ENCODE measurements at regions not wholly inside any gene's neighbourhood (a gene's known extent, or its start where the extent isn't known, plus 50 kb on each side); places are given as distances from the start of the nearest gene placed in this dataset.

- DNase-seq (ENCODE audit: low spot score) (no peak), ATAC-seq (no peak)
- Histone ChIP-seq H3K4me3 (no peak overlapping the region), H3K9me2 (ENCODE audit: insufficient read depth) (no peaks in the 10 kb centered on the region), H3K36me3 (ENCODE audit: insufficient read depth) (0 out of 2 replicates have a peak, but pooled peaks cover 9% of the 10 kb centered on the region), H3K4me1 (ENCODE audit: insufficient read depth) (no peaks in the 10 kb centered on the region), H2AFZ (no peak overlapping the region), H3K27me3 (ENCODE audit: insufficient read depth) (no peaks in the 10 kb centered on the region), H4K20me1 (replicated peaks; ENCODE audit: insufficient read depth) (no peaks in the 10 kb centered on the region), H3F3A (replicated peaks; ENCODE audit: low read depth) (no peaks in the 10 kb centered on the region), H3K4me2 (no peak overlapping the region), H3K79me2 (replicated peaks; ENCODE audit: insufficient read depth) (no peaks in the 10 kb centered on the region), H3K27ac (ENCODE audit: low read depth) (no peak overlapping the region)
- no peak overlapping the region for H3K4me3 Mint-ChIP-seq
- no peaks in the 10 kb centered on the region for H3K4me1 Mint-ChIP-seq
- no peak for TF ChIP-seq JUNB (IDR thresholded peaks at IDR 0.05; ENCODE audit: unreplicated experiment)
- TF ChIP-seq ZNF331 (CRISPR knock-in tag; IDR thresholded peaks at IDR 0.05; ENCODE audit: low read depth) = no peak
- TF ChIP-seq REST (IDR thresholded peaks at IDR 0.05; ENCODE audit: unreplicated experiment) = no peak
- no peak for TF ChIP-seq ETS1 (IDR thresholded peaks at IDR 0.05)
- TF ChIP-seq NANOG (IDR thresholded peaks at IDR 0.05; ENCODE audit: borderline replicate concordance) = no peak
- H3K27me3 Mint-ChIP-seq (ENCODE audit: insufficient read depth, low read depth, poor library complexity) = peaks cover 3% of the 10 kb centered on the region
- H3K27ac Mint-ChIP-seq = no peak overlapping the region
- H3K9me3 Mint-ChIP-seq = peaks cover 92% of the 10 kb centered on the region
- peaks cover 33% of the 10 kb centered on the region for H3K36me3 Mint-ChIP-seq (ENCODE audit: low read depth)
Measured at GRCh38 chr20:55888685-55889084, 116.6 kb downstream of the CBLN4 start.

- no peak overlapping the region for H3K27ac Mint-ChIP-seq
- H3K27me3 Mint-ChIP-seq (ENCODE audit: insufficient read depth, low read depth, poor library complexity) = no peaks in the 10 kb centered on the region
- no peaks in the 10 kb centered on the region for H3F3A ChIP-seq (replicated peaks; ENCODE audit: low read depth)
- DNase-seq (ENCODE audit: low spot score) (no peak), ATAC-seq (no peak)
- no peaks in the 10 kb centered on the region for H4K20me1 ChIP-seq (replicated peaks; ENCODE audit: insufficient read depth)
- H3K9me2 ChIP-seq (ENCODE audit: insufficient read depth) = no peaks in the 10 kb centered on the region
- H3K79me2 ChIP-seq (replicated peaks; ENCODE audit: insufficient read depth) = no peaks in the 10 kb centered on the region
- no peaks in the 10 kb centered on the region for H3K27me3 ChIP-seq (ENCODE audit: insufficient read depth)
- no peak overlapping the region for H3K4me3 Mint-ChIP-seq
- peaks cover 90% of the 10 kb centered on the region for H3K9me3 Mint-ChIP-seq
- H3K4me3 ChIP-seq = no peak overlapping the region
- H2AFZ ChIP-seq = no peak overlapping the region
- no peaks in the 10 kb centered on the region for H3K4me1 Mint-ChIP-seq
- H3K4me2 ChIP-seq = no peak overlapping the region
- no peak overlapping the region for H3K27ac ChIP-seq (ENCODE audit: low read depth)
- no peaks in the 10 kb centered on the region for H3K4me1 ChIP-seq (ENCODE audit: insufficient read depth)
- H3K36me3 ChIP-seq (ENCODE audit: insufficient read depth) = peaks cover 7% of the 10 kb centered on the region; the same call in 1 of the 2 replicates
- peaks cover 26% of the 10 kb centered on the region for H3K36me3 Mint-ChIP-seq (ENCODE audit: low read depth)
- no peak for TF ChIP-seq ZNF331 (CRISPR knock-in tag; IDR thresholded peaks at IDR 0.05; ENCODE audit: low read depth)
- TF ChIP-seq EZH2phosphoT487 (IDR thresholded peaks at IDR 0.05; ENCODE audit: unreplicated experiment) = no peak
- TF ChIP-seq ZNF114 (CRISPR knock-in tag; IDR thresholded peaks at IDR 0.05) = no peak
- no peak for TF ChIP-seq JUNB (IDR thresholded peaks at IDR 0.05; ENCODE audit: unreplicated experiment)
- TF ChIP-seq STAT1 (IDR thresholded peaks at IDR 0.05; ENCODE audit: unreplicated experiment) = no peak
- no peak for TF ChIP-seq ZNF462 (CRISPR knock-in tag; IDR thresholded peaks at IDR 0.05)
- TF ChIP-seq NANOG (IDR thresholded peaks at IDR 0.05; ENCODE audit: borderline replicate concordance) = no peak
Measured at GRCh38 chr20:55882910-55883309, 122.4 kb downstream of the CBLN4 start.

Data from GM23338 (cell line).